GM18511 (cell line): ENCODE measurements at regions not wholly inside any gene's neighbourhood (a gene's known extent, or its start where the extent isn't known, plus 50 kb on each side); places are given as distances from the start of the nearest gene placed in this dataset.
"Not testable (repeated sequence)": the region's sequence is repeated elsewhere in the genome, so short reads cannot be mapped to it uniquely, and the experiment has no call there.

Source experiments
- ATAC-seq: cut with Tn5 transposase; IDR thresholded peaks from one replicate; pipeline ENCODE4 v1.9.1; 2021; ENCODE audit warnings: mild to moderate bottlenecking, moderate library complexity; ENCODE audit not compliant: unreplicated experiment

DNA sequence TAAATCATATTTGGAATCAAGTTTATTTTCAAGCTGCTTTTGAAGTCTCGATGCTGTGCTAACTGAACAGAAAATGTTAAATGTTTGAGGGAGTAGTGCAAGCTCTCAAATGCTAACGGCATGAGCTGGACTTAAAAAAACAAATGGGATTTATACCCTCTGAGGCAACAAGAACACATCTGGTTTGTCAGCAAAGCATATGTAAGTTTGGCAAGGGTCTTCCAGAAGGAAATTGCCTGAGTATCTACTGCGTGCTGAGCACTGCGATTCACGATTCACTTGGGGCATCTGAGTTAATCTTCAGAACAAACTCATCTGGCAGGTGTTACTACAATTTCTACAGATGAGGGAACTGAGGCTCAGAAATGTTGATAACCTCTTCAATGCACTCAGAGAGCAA lies 98.4 kb upstream of the C9orf72 start:
- ATAC-seq, result no peak

- ATAC-seq, result no peak
Observed at GRCh38 chr9:27672718-27673117, 99.4 kb upstream of the C9orf72 start.

DNA sequence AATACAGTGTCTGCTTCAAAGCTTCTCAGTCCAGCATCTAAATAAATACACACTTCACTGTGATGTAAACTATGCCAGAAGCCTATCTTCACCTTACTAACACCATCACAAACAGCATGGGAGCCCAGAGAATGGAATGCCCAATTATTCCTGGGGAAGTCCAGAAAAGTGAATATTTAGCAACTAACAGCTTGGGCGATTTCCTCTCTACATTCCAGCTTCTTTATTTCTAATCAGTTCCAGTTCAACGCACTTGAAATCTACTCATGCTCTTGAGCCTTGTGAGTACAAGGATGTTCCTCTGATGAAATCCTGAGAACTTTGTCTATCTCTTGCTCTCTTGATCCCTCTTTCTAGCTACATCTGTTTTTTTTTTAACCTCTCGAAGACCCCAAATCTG lies 100.4 kb upstream of the C9orf72 start:
- ATAC-seq, result no peak

DNA sequence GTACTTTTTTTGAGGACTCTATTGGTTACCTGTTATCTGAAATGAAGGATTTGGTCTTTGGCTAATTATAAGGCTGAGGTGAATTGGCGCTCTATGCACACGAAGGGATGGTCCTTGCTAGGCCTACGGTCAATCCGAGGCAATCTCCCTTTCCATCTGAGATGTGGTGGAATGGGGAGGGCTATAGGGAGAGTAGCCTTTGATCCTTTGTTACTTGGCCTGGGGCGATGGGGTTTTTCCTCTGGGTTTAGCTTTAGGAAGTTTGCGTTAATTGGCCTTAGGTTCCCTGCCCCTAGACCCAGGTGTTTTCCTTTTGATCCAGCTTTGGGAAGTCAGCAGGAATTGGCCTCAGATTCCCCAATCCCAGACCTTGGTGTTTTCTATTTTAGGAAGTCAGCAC lies 102.1 kb upstream of the C9orf72 start:
- no peak for ATAC-seq

DNA sequence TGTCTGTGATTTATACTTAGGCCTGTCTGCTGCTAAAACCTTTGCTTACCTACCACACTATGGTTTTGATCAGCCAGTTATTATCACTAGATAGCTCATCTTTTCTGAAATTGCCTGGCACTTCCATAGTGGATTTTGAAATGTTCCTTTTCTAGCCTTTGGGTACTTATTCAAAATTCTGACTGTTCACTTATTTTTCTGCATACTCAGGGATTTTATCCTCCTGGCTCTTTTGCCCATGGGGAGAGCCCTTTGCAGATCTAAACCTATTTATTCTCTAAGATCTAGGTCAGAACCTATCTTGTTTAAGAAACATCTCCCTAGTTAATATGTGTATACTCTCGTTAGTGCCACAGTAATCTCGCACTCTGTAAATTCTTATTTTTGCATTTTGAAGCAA lies 103.5 kb upstream of the C9orf72 start:
- ATAC-seq, result no peak

GRCh38 chr9:27679338-27679737 lies 106.1 kb upstream of the C9orf72 start:
- ATAC-seq, result no peak

DNA sequence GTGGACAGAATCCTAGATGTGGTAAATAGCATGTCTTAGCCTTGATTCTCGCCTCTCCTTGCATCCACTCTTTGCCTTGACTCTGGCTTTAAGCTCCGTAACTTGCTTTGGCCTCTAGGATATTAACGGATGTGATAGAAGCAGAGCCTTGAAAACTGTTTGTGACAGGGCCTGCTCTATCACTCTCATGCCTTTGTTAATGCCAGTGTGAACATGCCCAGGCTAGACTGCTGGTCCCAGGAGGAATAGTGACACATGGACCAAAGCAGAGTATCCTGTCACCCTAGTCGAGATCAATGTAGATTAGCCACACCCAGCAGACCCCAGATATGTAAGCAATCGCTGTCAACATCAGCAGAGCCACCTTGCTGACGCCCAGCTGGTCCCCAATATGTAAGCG lies 109.9 kb upstream of the C9orf72 start:
- no peak for ATAC-seq

DNA sequence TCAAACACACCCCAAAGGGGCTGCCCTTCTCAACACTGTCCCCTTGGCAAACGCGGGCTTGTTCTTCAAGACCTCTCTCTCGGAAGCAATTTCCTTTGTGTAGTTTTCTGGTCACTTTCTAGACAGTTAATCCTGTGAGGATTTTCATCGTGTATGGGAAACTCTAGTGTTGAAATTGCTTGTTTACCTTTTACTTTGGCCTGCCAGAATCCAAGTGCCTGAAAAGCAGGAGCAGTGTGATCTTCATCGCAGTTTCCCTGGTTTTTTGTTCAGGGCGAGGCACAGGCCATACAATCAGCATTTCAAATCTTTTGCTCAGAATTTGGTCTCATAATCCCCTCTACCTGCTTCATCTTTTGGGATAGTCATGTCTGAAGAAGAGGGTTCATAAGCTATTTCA lies 115.7 kb upstream of the C9orf72 start:
- ATAC-seq, result no peak

DNA sequence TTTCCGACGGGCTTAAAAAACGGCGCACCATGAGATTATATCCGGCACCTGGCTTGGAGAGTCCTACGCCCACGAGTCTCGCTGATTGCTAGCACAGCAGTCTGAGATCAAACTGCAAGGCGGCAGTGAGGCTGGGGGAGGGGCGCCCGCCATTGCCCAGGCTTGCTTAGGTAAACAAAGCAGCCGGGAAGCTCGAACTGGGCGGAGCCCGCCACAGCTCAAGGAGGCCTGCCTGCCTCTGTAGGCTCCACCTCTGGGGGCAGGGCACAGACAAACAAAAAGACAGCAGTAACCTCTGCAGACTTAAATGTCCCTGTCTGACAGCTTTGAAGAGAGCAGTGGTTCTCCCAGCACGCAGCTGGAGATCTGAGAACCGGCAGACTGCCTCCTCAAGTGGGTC lies 117.5 kb upstream of the C9orf72 start:
- ATAC-seq, result not testable (repeated sequence)

DNA sequence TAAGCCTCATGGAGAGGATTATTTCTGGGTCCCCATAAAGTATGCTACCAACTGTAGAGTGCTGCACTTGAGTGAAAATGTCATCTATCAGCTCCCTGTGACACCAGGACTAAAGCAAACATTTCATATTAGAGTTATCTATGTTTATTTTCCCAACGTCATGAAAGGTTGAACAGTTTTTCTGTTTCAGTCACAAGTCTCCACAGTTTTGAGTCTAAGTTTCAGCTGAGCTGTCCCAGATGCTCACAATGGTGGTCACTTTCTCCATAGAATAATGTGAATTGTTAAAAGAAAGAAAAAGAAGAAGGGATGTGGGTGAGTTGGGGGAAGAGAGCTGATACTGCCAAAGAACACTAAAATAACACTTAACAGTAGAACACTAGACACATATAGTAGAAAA lies 126.3 kb upstream of the C9orf72 start:
- ATAC-seq, result no peak

GRCh38 chr9:27701016-27701415 lies 127.7 kb upstream of the C9orf72 start:
- ATAC-seq, result no peak

DNA sequence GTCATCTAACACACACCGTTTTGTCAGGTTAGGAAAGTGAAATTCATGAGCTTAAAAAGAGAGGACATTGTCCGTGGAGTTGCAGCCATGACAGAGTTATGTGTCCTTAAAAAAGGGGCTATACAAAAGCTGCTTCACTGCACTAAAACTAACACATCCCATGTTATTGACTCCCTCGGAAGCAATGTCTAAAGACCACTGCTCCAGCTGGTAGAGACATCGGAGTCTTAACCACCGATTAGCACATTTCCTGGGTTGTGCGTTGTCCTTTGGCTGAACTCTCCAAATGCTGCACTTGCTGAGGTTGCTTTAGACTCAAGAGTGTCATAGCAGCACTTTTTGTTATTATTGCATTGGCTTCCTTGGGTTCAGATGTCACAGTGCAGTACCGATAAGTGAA lies 128.3 kb upstream of the C9orf72 start:
- ATAC-seq, result no peak

GRCh38 chr9:27703216-27703980 lies 130.1 kb upstream of the C9orf72 start:
- no peak for ATAC-seq

- ATAC-seq, result no peak
Observed at GRCh38 chr9:27711241-27711640, 138.0 kb upstream of the C9orf72 start.

GRCh38 chr9:27712806-27713205 lies 139.5 kb upstream of the C9orf72 start:
- ATAC-seq, result no peak

DNA sequence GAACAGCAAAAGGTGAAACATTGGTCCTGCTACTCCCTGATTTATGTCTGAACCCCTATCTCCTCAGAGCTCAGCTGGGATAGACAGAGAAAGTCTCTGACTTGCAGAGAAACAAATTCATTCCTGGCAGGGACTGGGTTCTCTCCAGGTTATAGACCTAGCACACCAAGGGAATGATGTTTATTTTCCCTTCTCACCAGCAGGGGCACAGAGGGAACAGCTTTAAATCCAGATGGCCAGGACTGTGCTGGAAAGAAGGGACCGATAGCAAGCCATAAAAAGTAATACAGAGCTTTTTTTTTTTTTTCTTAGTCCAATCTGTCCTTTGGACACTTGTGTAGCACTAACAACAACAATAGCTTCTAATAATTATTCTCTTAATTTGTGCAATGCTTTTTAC lies 141.1 kb upstream of the C9orf72 start:
- ATAC-seq, result no peak

- no peak for ATAC-seq
Observed at GRCh38 chr9:27715651-27716050, 142.4 kb upstream of the C9orf72 start.

DNA sequence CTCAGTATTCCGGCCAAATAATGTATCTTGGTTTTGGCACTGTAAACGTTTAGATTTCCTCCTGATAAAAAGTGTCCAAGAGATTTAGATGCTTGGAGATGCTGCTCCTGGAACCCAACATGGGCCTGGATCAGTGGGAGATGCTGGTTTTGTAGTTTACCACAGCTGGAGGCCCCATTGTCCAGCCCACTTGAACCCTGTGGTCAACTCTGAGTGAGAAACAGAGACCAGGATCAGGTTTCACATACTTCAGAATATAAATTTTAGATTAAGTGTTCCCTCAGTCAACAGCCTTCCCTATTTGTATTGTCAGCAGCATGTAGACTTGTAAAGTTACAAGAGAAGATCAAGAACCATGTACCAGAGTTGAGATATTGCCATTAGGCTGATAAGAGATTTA lies 144.7 kb upstream of the C9orf72 start:
- no peak for ATAC-seq

DNA sequence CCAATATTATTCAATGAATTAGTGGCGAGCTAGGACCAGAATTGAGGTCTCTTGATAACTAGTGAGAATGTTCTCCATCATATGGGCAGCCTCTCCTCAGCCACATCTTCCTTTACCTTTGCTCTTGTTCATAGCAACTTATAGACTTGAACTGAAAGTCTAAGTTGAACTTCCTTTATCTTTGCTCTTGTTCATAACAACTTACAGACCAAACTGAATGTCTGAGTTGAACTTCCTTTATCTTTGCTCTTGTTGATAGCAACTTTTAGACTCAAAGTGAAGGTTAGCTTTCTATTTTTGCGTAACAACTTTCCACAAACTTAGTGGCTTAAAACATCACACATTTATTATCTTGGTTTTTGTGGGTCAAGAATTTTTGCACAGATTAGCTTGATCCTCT lies 146.4 kb upstream of the C9orf72 start:
- no peak for ATAC-seq

- ATAC-seq, result no peak
Observed at GRCh38 chr9:27722866-27723265, 149.6 kb upstream of the C9orf72 start.

- peak; percentile 86 for ATAC-seq
Observed at GRCh38 chr9:27726244-27727081, 153.2 kb upstream of the C9orf72 start.

DNA sequence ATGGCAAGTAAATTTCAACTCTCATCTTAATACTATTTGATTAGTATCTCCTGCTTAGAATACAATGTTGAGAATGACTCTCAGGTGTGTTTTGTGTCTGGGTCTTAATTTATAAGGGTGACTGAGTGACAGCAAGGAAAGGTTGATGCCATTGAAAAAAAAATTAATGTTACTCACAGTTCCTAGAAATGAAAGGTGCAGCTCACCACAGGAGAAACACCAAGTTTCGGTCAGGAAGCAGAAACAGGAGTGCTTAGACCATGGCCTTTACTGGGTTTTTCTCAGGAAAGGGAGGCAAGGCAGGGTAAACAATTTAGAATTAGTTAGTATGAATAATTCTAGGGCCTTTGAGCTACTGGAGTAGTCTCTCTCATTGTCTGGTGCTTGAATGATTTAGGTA lies 159.2 kb upstream of the C9orf72 start:
- no peak for ATAC-seq
